ENCODE measurements at regions not wholly inside any gene's neighbourhood (a gene's known extent, or its start where the extent isn't known, plus 50 kb on each side); places are given as distances from the start of the nearest gene placed in this dataset.

DNA sequence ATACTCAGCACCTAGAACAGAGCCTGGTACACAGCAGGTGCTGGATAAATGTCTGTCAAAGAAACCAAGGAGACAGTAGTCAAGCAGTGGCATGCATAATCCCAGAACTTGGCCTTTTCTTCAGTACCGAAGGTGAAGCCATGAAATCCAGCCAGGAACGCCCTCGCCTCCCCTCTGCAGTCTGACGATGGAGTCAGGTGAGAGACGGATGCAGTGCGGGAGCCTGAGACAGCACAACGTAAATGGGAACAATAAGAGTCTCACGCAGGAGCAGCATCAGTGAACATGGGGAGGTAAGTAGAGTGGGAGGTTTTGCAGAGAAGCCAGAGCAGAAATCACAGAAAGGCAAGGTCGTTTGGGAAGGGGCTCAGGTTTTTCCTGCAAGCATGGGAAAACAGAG, 389.3 kb upstream of the MYT1L start:
- no peak for TF ChIP-seq CTCF (IDR thresholded peaks at IDR 0.05; ENCODE audit: low read depth, low read length, missing input control)
- TF ChIP-seq, protein P1, sequence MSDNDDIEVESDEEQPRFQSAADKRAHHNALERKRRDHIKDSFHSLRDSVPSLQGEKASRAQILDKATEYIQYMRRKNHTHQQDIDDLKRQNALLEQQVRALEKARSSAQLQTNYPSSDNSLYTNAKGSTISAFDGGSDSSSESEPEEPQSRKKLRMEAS (IDR thresholded peaks at IDR 0.05) = no peak
- TF ChIP-seq HNF4G (IDR thresholded peaks at IDR 0.05) = no peak
- TF ChIP-seq TAF1 (conservative IDR thresholded peaks at IDR 0.05) = no peak
- no peak for TF ChIP-seq ATF3 (IDR thresholded peaks at IDR 0.05)
- TF ChIP-seq ZBTB33 (IDR thresholded peaks at IDR 0.05) = no peak
- TF ChIP-seq YY1 (IDR thresholded peaks at IDR 0.05) = no peak
- TF ChIP-seq JUND (IDR thresholded peaks at IDR 0.05) = no peak
- TF ChIP-seq RAD21 (IDR thresholded peaks at IDR 0.05) = no peak
- TF ChIP-seq GABPA (IDR thresholded peaks at IDR 0.05 in 1 of 2, conservative IDR thresholded peaks at IDR 0.05 in 1 of 2) = no peak
- no peak for TF ChIP-seq NR2F2 (IDR thresholded peaks at IDR 0.05)
- no peak for TF ChIP-seq FOXA1 (IDR thresholded peaks at IDR 0.05)
- TF ChIP-seq REST (IDR thresholded peaks at IDR 0.05) = no peak

All from liver (tissue), 3 donors.